HUES6 (cell line): ENCODE measurements at regions not wholly inside any gene's neighbourhood (a gene's known extent, or its start where the extent isn't known, plus 50 kb on each side); places are given as distances from the start of the nearest gene placed in this dataset.
"Not testable (repeated sequence)": the region's sequence is repeated elsewhere in the genome, so short reads cannot be mapped to it uniquely, and the experiment has no call there.

Experiments
- H3K27ac ChIP-seq: 2 replicates; pipeline ENCODE4 v1.7.0; 2013; ENCODE audit warnings: low read depth, mild to moderate bottlenecking, low read length, inconsistent platforms
- H3K27me3 ChIP-seq: 2 replicates; pipeline ENCODE4 v1.6.1; 2013; ENCODE audit warnings: low read length; ENCODE audit not compliant: control insufficient read depth, insufficient read depth
- H3K36me3 ChIP-seq: 2 replicates; pipeline ENCODE4 v1.6.1; 2013; ENCODE audit warnings: low read length; ENCODE audit not compliant: control insufficient read depth, insufficient read depth
- H3K4me1 ChIP-seq: 2 replicates; pipeline ENCODE4 v1.6.1; 2013; ENCODE audit warnings: low read length; ENCODE audit not compliant: control insufficient read depth, insufficient read depth
- H3K4me3 ChIP-seq: 2 replicates; pipeline ENCODE4 v1.5.1; 2013; ENCODE audit warnings: low read depth, low read length
- H3K9ac ChIP-seq: one replicate; pipeline ENCODE4 v1.6.1; 2013; ENCODE audit warnings: mild to moderate bottlenecking, low read length
- H3K9me3 ChIP-seq: 2 replicates; pipeline ENCODE4 v1.6.1; 2013; ENCODE audit warnings: low read depth, low read length; ENCODE audit not compliant: control insufficient read depth, insufficient read depth

DNA sequence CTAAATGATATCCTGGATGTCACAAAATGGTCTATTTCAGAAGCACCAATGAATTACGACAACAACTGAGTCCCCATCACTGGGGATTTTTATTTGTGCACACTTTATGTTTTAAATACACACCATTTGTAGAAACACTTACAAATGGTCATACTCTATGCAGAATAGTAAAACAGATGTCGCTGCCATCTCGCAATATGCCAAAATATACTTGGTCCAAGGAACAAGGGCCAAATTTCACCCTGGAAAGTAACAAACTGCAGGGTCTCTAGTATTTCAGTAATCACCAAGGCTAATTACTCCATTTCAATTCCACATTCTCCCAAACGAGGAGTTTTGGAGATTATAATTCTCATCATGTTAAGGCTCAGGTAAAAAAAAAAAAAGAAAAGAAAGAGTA, 215.2 kb downstream of the LMBRD1 start:
- Histone ChIP-seq H3K9ac (no peak overlapping the region), H3K9me3 (no peaks in the 10 kb centered on the region), H3K4me3 (no peak overlapping the region)

DNA sequence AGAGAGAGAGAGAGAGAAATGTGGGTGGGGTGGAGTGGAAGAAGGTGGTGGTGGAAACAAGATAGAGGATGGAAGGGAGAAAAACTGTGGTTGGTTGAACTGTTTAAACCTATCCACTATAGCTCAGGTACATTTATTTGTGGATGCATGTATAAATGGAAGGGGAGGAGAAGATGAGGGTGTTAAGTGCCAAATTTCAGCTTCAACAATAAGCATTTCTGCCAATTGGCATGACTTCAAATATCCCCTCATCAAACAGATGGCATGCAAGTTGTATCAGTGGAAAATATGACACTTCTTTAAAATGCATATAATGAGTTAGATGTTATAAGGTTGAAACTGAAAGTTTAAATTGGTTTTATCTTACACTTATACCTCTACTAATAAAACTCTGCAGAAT, 216.1 kb downstream of the LMBRD1 start:
- Histone ChIP-seq H3K4me1 (peaks cover 8% of the 10 kb centered on the region; the same call in 1 of the 2 replicates), H3K27ac (no peak overlapping the region), H3K9ac (no peak overlapping the region), H3K9me3 (no peaks in the 10 kb centered on the region), H3K27me3 (no peaks in the 10 kb centered on the region), H3K36me3 (no peaks in the 10 kb centered on the region), H3K4me3 (no peak overlapping the region)

More for the DNA sequence above, 215.2 kb downstream of the LMBRD1 start:
- H3K27ac ChIP-seq, result no peak overlapping the region
- H3K27me3 ChIP-seq, result no peaks in the 10 kb centered on the region
- H3K36me3 ChIP-seq, result no peaks in the 10 kb centered on the region
- H3K4me1 ChIP-seq, result peaks cover 8% of the 10 kb centered on the region; the same call in 1 of the 2 replicates

- Histone ChIP-seq H3K27me3 (no peaks in the 10 kb centered on the region), H3K9ac (no peak overlapping the region), H3K27ac (no peak overlapping the region), H3K4me3 (no peak overlapping the region), H3K4me1 (no peaks in the 10 kb centered on the region), H3K9me3 (no peaks in the 10 kb centered on the region), H3K36me3 (no peaks in the 10 kb centered on the region)
These were observed 218.4 kb downstream of the LMBRD1 start for GRCh38 chr6:69578361-69578890.

DNA sequence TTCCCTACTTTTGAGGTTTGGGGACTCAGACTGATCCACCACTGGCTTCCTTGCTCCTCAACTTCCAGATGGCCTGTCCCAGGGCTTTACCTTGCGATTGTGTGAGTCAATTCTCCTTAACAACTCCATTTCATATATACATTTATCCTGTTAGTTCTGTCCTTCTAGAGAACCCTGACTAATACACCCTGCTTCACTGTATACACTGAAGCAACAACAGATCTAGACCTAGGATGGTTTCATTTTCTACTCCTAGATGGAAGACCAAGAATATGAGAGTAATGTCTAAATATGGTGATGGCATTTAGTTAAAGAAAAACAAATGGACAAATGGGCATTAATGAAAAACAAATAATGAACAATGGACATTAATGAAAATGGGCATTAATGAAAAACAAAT, 225.6 kb downstream of the LMBRD1 start:
- Histone ChIP-seq H3K36me3 (no peaks in the 10 kb centered on the region), H3K27ac (no peak overlapping the region), H3K9ac (no peak overlapping the region), H3K9me3 (no peaks in the 10 kb centered on the region), H3K4me3 (no peak overlapping the region), H3K27me3 (no peaks in the 10 kb centered on the region), H3K4me1 (no peaks in the 10 kb centered on the region)

DNA sequence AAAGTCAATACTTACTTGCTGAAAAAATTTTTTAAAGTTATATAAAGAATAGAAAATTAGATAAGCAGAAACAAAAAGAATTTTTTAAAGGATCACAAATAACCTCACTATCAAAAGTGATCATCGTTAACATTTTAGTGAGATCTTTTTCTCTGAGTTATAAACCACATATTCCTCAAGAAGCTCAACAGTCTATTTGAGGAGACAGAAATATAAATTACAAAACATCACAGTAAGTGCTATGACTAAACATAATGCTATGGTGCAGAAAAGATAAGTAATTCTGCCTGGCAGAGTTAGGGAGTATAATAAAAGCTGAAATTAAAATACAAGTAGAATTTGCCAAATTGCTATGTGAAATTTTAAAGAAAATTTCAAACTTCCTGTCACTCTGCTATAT, 226.7 kb downstream of the LMBRD1 start:
- no peaks in the 10 kb centered on the region for H3K36me3 ChIP-seq
- H3K4me1 ChIP-seq, result no peaks in the 10 kb centered on the region
- no peak overlapping the region for H3K9ac ChIP-seq
- H3K27ac ChIP-seq, result no peak overlapping the region
- H3K27me3 ChIP-seq, result no peaks in the 10 kb centered on the region
- H3K4me3 ChIP-seq, result no peak overlapping the region
- H3K9me3 ChIP-seq, result no peaks in the 10 kb centered on the region

GRCh38 chr6:69560597-69560996, 236.2 kb downstream of the LMBRD1 start:
- H3K4me1 ChIP-seq, H3K9ac ChIP-seq, H3K4me3 ChIP-seq, H3K27ac ChIP-seq, H3K27me3 ChIP-seq, H3K9me3 ChIP-seq, H3K36me3 ChIP-seq: not testable (repeated sequence)

- Histone ChIP-seq H3K4me3 (no peak overlapping the region), H3K9ac (no peak overlapping the region), H3K27me3 (no peaks in the 10 kb centered on the region), H3K9me3 (no peaks in the 10 kb centered on the region), H3K27ac (no peak overlapping the region), H3K4me1 (peaks cover 11% of the 10 kb centered on the region; the same call in 1 of the 2 replicates), H3K36me3 (no peaks in the 10 kb centered on the region)
These were observed 241.6 kb downstream of the LMBRD1 start for GRCh38 chr6:69555088-69555638.

GRCh38 chr6:69542494-69542893, 254.3 kb downstream of the LMBRD1 start:
- H3K36me3 ChIP-seq, result no peaks in the 10 kb centered on the region
- no peak overlapping the region for H3K27ac ChIP-seq
- no peak overlapping the region for H3K9ac ChIP-seq
- H3K4me3 ChIP-seq, result no peak overlapping the region
- H3K4me1 ChIP-seq, result no peaks in the 10 kb centered on the region
- H3K27me3 ChIP-seq, result no peaks in the 10 kb centered on the region
- H3K9me3 ChIP-seq, result no peaks in the 10 kb centered on the region

- no peaks in the 10 kb centered on the region for H3K9me3 ChIP-seq
- no peaks in the 10 kb centered on the region for H3K36me3 ChIP-seq
- H3K27ac ChIP-seq, result no peak overlapping the region
- H3K27me3 ChIP-seq, result no peaks in the 10 kb centered on the region
- H3K4me3 ChIP-seq, result no peak overlapping the region
- H3K4me1 ChIP-seq, result no peaks in the 10 kb centered on the region
- H3K9ac ChIP-seq, result no peak overlapping the region
These were observed 268.8 kb downstream of the LMBRD1 start for GRCh38 chr6:69527921-69528476.

- H3K9me3 ChIP-seq, result not testable (repeated sequence)
- H3K9ac ChIP-seq, result peak overlapping the region; percentile 78
These were observed 281.3 kb downstream of the LMBRD1 start for GRCh38 chr6:69515480-69515879.

DNA sequence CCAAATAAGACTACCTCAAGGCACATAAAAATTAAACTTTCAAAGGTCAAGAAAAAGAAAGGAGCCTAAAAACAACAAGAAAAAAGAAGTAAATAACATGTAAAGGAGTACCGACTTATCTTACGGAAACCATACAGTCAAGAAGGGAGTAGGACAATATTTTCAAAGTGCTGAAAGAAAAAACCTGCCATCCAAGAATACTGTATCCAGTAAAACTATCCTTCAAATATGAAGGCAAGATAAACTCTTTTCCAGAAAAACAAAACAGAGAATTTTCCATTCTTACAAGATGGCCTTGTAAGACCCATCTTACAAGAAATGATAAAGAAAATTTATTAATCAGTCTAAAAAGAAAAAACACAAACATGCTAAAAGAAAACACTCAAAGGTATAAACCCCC, 302.2 kb downstream of the LMBRD1 start:
- no peaks in the 10 kb centered on the region for H3K36me3 ChIP-seq
- H3K4me3 ChIP-seq, result no peak overlapping the region
- no peaks in the 10 kb centered on the region for H3K27me3 ChIP-seq
- H3K9me3 ChIP-seq, result no peaks in the 10 kb centered on the region
- H3K27ac ChIP-seq, result no peak overlapping the region
- no peaks in the 10 kb centered on the region for H3K4me1 ChIP-seq
- no peak overlapping the region for H3K9ac ChIP-seq

More at GRCh38 chr6:69515480-69515879, 281.3 kb downstream of the LMBRD1 start:
- H3K4me1 ChIP-seq, H3K36me3 ChIP-seq, H3K27ac ChIP-seq, H3K27me3 ChIP-seq: not testable (repeated sequence)
- H3K4me3 ChIP-seq, result peak overlapping the region; percentile 78
